ENCODE measurements at regions not wholly inside any gene's neighbourhood (a gene's known extent, or its start where the extent isn't known, plus 50 kb on each side); places are given as distances from the start of the nearest gene placed in this dataset.

GRCh38 chr5:12258549-12258948 lies 354.3 kb upstream of the CTNND2 start:
- Histone ChIP-seq H3K27me3 (replicated peaks in 1 of 4; ENCODE audit: control insufficient read depth in 3 of 4, extremely low read depth in 1 of 4, insufficient read depth in 3 of 4, low read length in 3 of 4) (no peaks in the 10 kb centered on the region), H3K14ac (ENCODE audit: insufficient read length) (no peak overlapping the region), H2BK5ac (ENCODE audit: low read depth, low read length) (no peak overlapping the region), H3K4me1 (replicated peaks in 1 of 4; ENCODE audit: control insufficient read depth in 3 of 4, insufficient read depth in 4 of 4, low read length in 3 of 4) (no peaks in the 10 kb centered on the region), H4K8ac (ENCODE audit: extremely low read depth, insufficient read depth, low read length) (no peak overlapping the region), H3K18ac (ENCODE audit: extremely low read depth, low read length) (no peak overlapping the region), H3K36me3 (ENCODE audit: control insufficient read depth in 2 of 4, insufficient read depth in 4 of 4, low read length in 3 of 4) (no peaks in the 10 kb centered on the region), H3K56ac (replicated peaks; ENCODE audit: insufficient read length, low read depth, low read length) (no peak overlapping the region), H2AFZ (ENCODE audit: low read length) (no peak overlapping the region), H4K20me1 (replicated peaks in 1 of 2; ENCODE audit: control insufficient read depth in 1 of 2, insufficient read depth in 2 of 2, low read length in 2 of 2) (no peaks in the 10 kb centered on the region), H3K4ac (replicated peaks; ENCODE audit: insufficient read length, low read depth, low read length) (no peak overlapping the region), H3K23me2 (ENCODE audit: low read depth, low read length) (no peaks in the 10 kb centered on the region), H4K5ac (ENCODE audit: insufficient read length, low read depth, low read length) (no peak overlapping the region), H3K9me3 (ENCODE audit: insufficient read depth in 2 of 2, low read depth in 1 of 2, low read length in 1 of 2) (0 out of 4 replicates have a peak, but pooled peaks cover 0 to 6% of the 10 kb centered on the region in 2 experiments), H3K9ac (replicated peaks in 1 of 4; ENCODE audit: extremely low read depth in 1 of 4, low read depth in 3 of 4, low read length in 3 of 4) (no peak overlapping the region), H2AK5ac (ENCODE audit: low read depth, low read length) (no peak overlapping the region), H2BK20ac (ENCODE audit: low read length) (no peak overlapping the region), H2BK12ac (ENCODE audit: low read depth, low read length) (no peak overlapping the region), H3K4me3 (ENCODE audit: extremely low read depth in 1 of 4, insufficient read depth in 2 of 4, low read depth in 3 of 4, low read length in 4 of 4) (no peak overlapping the region), H3K79me2 (ENCODE audit: control insufficient read depth in 1 of 2, insufficient read depth in 2 of 2, low read length in 2 of 2) (no peaks in the 10 kb centered on the region), H2BK120ac (replicated peaks; ENCODE audit: low read depth, low read length) (no peak overlapping the region), H3K4me2 (ENCODE audit: insufficient read depth in 1 of 2, low read depth in 2 of 2, low read length in 2 of 2) (no peak overlapping the region), H3K23ac (ENCODE audit: insufficient read length) (no peak overlapping the region), H2BK15ac (ENCODE audit: low read length) (no peak overlapping the region), H4K91ac (replicated peaks; ENCODE audit: insufficient read length, low read length) (no peak overlapping the region), H3K79me1 (ENCODE audit: low read depth, low read length) (no peaks in the 10 kb centered on the region), H3K27ac (ENCODE audit: low read depth, low read length) (no peak overlapping the region)
- FAIRE-seq, result no peak
- WGBS, 2 experiments (ENCODE audit: extremely low coverage in 1 of 2, insufficient coverage in 1 of 2, insufficient read length in 1 of 2, insufficient replicate concordance in 2 of 2, low coverage in 1 of 2, low lambda C conversion rate in 2 of 2, missing lambda C conversion rate in 1 of 2), result 78% methylated on average over 2 of the region's 2 CpGs; no CpG with 5 or more reads in 1 of the 2 experiments
- no peak for DNase-seq (ENCODE audit: low read depth in 1 of 2, low spot score in 2 of 2)
- CTCF ChIA-PET (ENCODE audit: partially characterized antibody), result interaction anchor here (0.6 kb wide), 1 partner anchor 116 kb away, joined by 4 read pairs; no protein-coding TSS in a partner anchor
- POLR2A ChIA-PET (ENCODE audit: partially characterized antibody), result no interaction called here
- TF ChIP-seq ATF3 (IDR thresholded peaks at IDR 0.05; ENCODE audit: insufficient read depth, low read depth, low read length) (no peak), RFX5 (IDR thresholded peaks at IDR 0.05; ENCODE audit: borderline replicate concordance, low read depth, low read length) (no peak), SIX5 (IDR thresholded peaks at IDR 0.05; ENCODE audit: low read depth, low read length) (no peak), SAP30 (IDR thresholded peaks at IDR 0.05; ENCODE audit: insufficient read depth, insufficient replicate concordance, low read length) (no peak), TCF12 (IDR thresholded peaks at IDR 0.05; ENCODE audit: low read depth, low read length) (no peak), CTCF (IDR thresholded peaks at IDR 0.05; ENCODE audit: control extremely low read depth in 1 of 3, insufficient read depth in 1 of 3, low read depth in 1 of 3, low read length in 3 of 3) (no peak), NANOG (IDR thresholded peaks at IDR 0.05; ENCODE audit: insufficient read depth, low read depth, low read length, poor library complexity, severe bottlenecking) (no peak), POU5F1 (IDR thresholded peaks at IDR 0.05; ENCODE audit: low read depth, low read length) (no peak), GABPA (IDR thresholded peaks at IDR 0.05; ENCODE audit: borderline replicate concordance, insufficient read depth, low read length) (no peak), CHD2 (IDR thresholded peaks at IDR 0.05; ENCODE audit: low read length) (no peak), BACH1 (IDR thresholded peaks at IDR 0.05; ENCODE audit: low read length) (no peak), TAF7 (optimal IDR thresholded peaks at IDR 0.05; ENCODE audit: borderline replicate concordance, low read depth, low read length) (no peak)

All from H1 (cell line).